MM.1S (cell line): ENCODE measurements at regions not wholly inside any gene's neighbourhood (a gene's known extent, or its start where the extent isn't known, plus 50 kb on each side); places are given as distances from the start of the nearest gene placed in this dataset.

ENCODE experiments used
- DNase-seq: peaks from one replicate; pipeline ENCODE4 v3.0.0-alpha.2; 2015
- H2AFZ ChIP-seq: fragments of 300-600 bp; sonication (generic); 2 replicates; pipeline ENCODE4 v1.6.0; 2016; ENCODE audit warnings: antibody characterized with exemption, low read length
- H3F3A ChIP-seq: fragments of 300-600 bp; sonication (generic); 2 replicates; pipeline ENCODE4 v1.6.1; 2016; ENCODE audit warnings: mild to moderate bottlenecking, antibody characterized with exemption, low read length, moderate library complexity, mixed read lengths; ENCODE audit not compliant: insufficient read depth
- H3K27ac ChIP-seq: fragments of 300-600 bp; sonication (generic); 2 replicates; pipeline ENCODE4 v1.5.1; 2016; ENCODE audit warnings: mild to moderate bottlenecking, low read length
- H3K27me3 ChIP-seq: fragments of 300-600 bp; sonication (generic); replicated peaks from 2 replicates; pipeline ENCODE4 v1.6.0; 2016; ENCODE audit warnings: low read length; ENCODE audit not compliant: insufficient read depth
- H3K36me3 ChIP-seq: fragments of 300-600 bp; sonication (generic); replicated peaks from 2 replicates; pipeline ENCODE4 v1.6.1; 2016; ENCODE audit warnings: mild to moderate bottlenecking, low read length, mixed read lengths; ENCODE audit not compliant: insufficient read depth
- H3K4me1 ChIP-seq: fragments of 300-600 bp; sonication (generic); 2 replicates; pipeline ENCODE4 v1.6.1; 2016; ENCODE audit warnings: low read length, mixed read lengths
- H3K4me2 ChIP-seq: fragments of 300-600 bp; sonication (generic); 2 replicates; pipeline ENCODE4 v1.6.0; 2016; ENCODE audit warnings: low read depth, low read length
- H3K4me3 ChIP-seq: fragments of 300-600 bp; sonication (generic); 2 replicates; pipeline ENCODE4 v1.5.1; 2016; ENCODE audit warnings: low read length, mixed read lengths
- H3K79me2 ChIP-seq: fragments of 300-600 bp; sonication (generic); 2 replicates; pipeline ENCODE4 v1.6.1; 2016; ENCODE audit warnings: mixed run types, low read length, mixed read lengths
- H3K9ac ChIP-seq: fragments of 300-600 bp; sonication (generic); 2 replicates; pipeline ENCODE4 v1.6.1; 2016; ENCODE audit warnings: low read length, mixed read lengths
- H3K9me2 ChIP-seq: fragments of 300-600 bp; sonication (generic); replicated peaks from 2 replicates; pipeline ENCODE4 v1.6.1; 2016; ENCODE audit warnings: mild to moderate bottlenecking, low read length, mixed read lengths; ENCODE audit not compliant: insufficient read depth
- H3K9me3 ChIP-seq: fragments of 300-600 bp; sonication (generic); replicated peaks from 2 replicates; pipeline ENCODE4 v1.6.1; 2016; ENCODE audit warnings: mild to moderate bottlenecking, low read length, mixed read lengths; ENCODE audit not compliant: insufficient read depth
- H4K20me1 ChIP-seq: fragments of 300-600 bp; sonication (generic); 2 replicates; pipeline ENCODE4 v1.6.1; 2016; ENCODE audit warnings: mild to moderate bottlenecking, low read length, moderate library complexity, mixed read lengths; ENCODE audit not compliant: insufficient read depth
- CTCF ChIP-seq: fragments of 300-600 bp; sonication (generic); IDR thresholded peaks from 2 replicates; pipeline ENCODE4 v1.5.1; 2016; ENCODE audit warnings: antibody characterized with exemption, low read length, mixed read lengths
- EZH2 ChIP-seq: fragments of 300-600 bp; sonication (generic); optimal IDR thresholded peaks from 2 replicates; pipeline ENCODE3; 2017; ENCODE audit warnings: low read depth, mild to moderate bottlenecking, antibody characterized with exemption, low read length, mixed read lengths
- EZH2phosphoT487 ChIP-seq: fragments of 300-600 bp; sonication (generic); IDR thresholded peaks from 2 replicates; pipeline ENCODE4 v1.6.1; 2018; ENCODE audit warnings: antibody characterized with exemption, low read length

GRCh38 chr4:128596115-128596514 lies 213.4 kb upstream of the JADE1 start:
- no peaks in the 10 kb centered on the region for H4K20me1 ChIP-seq
- H3K9me2 ChIP-seq = no peaks in the 10 kb centered on the region
- DNase-seq = no peak
- no peak overlapping the region for H3K4me2 ChIP-seq
- no peaks in the 10 kb centered on the region for H3K36me3 ChIP-seq
- H3K4me1 ChIP-seq = no peaks in the 10 kb centered on the region
- no peaks in the 10 kb centered on the region for H3K27me3 ChIP-seq
- no peak for TF ChIP-seq EZH2phosphoT487
- TF ChIP-seq EZH2 = no peak
- TF ChIP-seq CTCF = no peak
- no peak overlapping the region for H2AFZ ChIP-seq
- no peak overlapping the region for H3K4me3 ChIP-seq
- H3K27ac ChIP-seq = no peak overlapping the region
- H3K9me3 ChIP-seq = no peaks in the 10 kb centered on the region
- H3F3A ChIP-seq = no peaks in the 10 kb centered on the region
- no peaks in the 10 kb centered on the region for H3K79me2 ChIP-seq
- no peak overlapping the region for H3K9ac ChIP-seq

- H3K36me3 ChIP-seq = no peaks in the 10 kb centered on the region
- DNase-seq = no peak
- H3K9me2 ChIP-seq = no peaks in the 10 kb centered on the region
- no peak overlapping the region for H3K4me2 ChIP-seq
- no peaks in the 10 kb centered on the region for H3F3A ChIP-seq
- H2AFZ ChIP-seq = no peak overlapping the region
- no peaks in the 10 kb centered on the region for H3K79me2 ChIP-seq
- TF ChIP-seq CTCF (no peak), EZH2phosphoT487 (no peak), EZH2 (no peak)
- no peaks in the 10 kb centered on the region for H3K9me3 ChIP-seq
- no peak overlapping the region for H3K4me3 ChIP-seq
- H3K27me3 ChIP-seq = no peaks in the 10 kb centered on the region
- no peak overlapping the region for H3K9ac ChIP-seq
- H4K20me1 ChIP-seq = no peaks in the 10 kb centered on the region
- H3K4me1 ChIP-seq = no peaks in the 10 kb centered on the region
- no peak overlapping the region for H3K27ac ChIP-seq
These were observed 218.0 kb upstream of the JADE1 start for GRCh38 chr4:128591482-128591881.

- TF ChIP-seq CTCF (no peak), EZH2phosphoT487 (no peak), EZH2 (no peak)
- H3K36me3 ChIP-seq = no peaks in the 10 kb centered on the region
- no peak for DNase-seq
- H3K9me3 ChIP-seq = no peaks in the 10 kb centered on the region
- H3K27me3 ChIP-seq = no peaks in the 10 kb centered on the region
- no peaks in the 10 kb centered on the region for H3F3A ChIP-seq
- no peak overlapping the region for H3K4me3 ChIP-seq
- no peak overlapping the region for H2AFZ ChIP-seq
- no peak overlapping the region for H3K9ac ChIP-seq
- no peaks in the 10 kb centered on the region for H4K20me1 ChIP-seq
- H3K27ac ChIP-seq = no peak overlapping the region
- no peak overlapping the region for H3K4me2 ChIP-seq
- no peaks in the 10 kb centered on the region for H3K79me2 ChIP-seq
- H3K9me2 ChIP-seq = no peaks in the 10 kb centered on the region
- no peaks in the 10 kb centered on the region for H3K4me1 ChIP-seq
These were observed 218.7 kb upstream of the JADE1 start for GRCh38 chr4:128590773-128591172.
